HG02610 (cell line): ENCODE measurements at regions not wholly inside any gene's neighbourhood (a gene's known extent, or its start where the extent isn't known, plus 50 kb on each side); places are given as distances from the start of the nearest gene placed in this dataset.

Experiments used
- ATAC-seq: cut with Tn5 transposase; IDR thresholded peaks from one replicate; pipeline ENCODE4 v1.9.1; 2021; ENCODE audit warnings: mild to moderate bottlenecking, moderate library complexity; ENCODE audit not compliant: unreplicated experiment

GRCh38 chr7:82567841-82568240, 124.3 kb upstream of the CACNA2D1 start:
- no peak for ATAC-seq

- ATAC-seq: no peak
These were observed 123.8 kb upstream of the CACNA2D1 start for GRCh38 chr7:82567356-82567755.

- no peak for ATAC-seq
These were observed 123.2 kb upstream of the CACNA2D1 start for GRCh38 chr7:82566752-82567151.

- ATAC-seq: no peak
These were observed 119.3 kb upstream of the CACNA2D1 start for GRCh38 chr7:82562716-82563404.

- peak; percentile 88 for ATAC-seq
These were observed 115.7 kb upstream of the CACNA2D1 start for GRCh38 chr7:82559193-82559805.

GRCh38 chr7:82549616-82550285, 106.2 kb upstream of the CACNA2D1 start:
- ATAC-seq: no peak

- ATAC-seq: no peak
These were observed 104.6 kb upstream of the CACNA2D1 start for GRCh38 chr7:82548141-82548688.

- ATAC-seq: no peak
These were observed 99.1 kb upstream of the CACNA2D1 start for GRCh38 chr7:82542665-82543064.

- no peak for ATAC-seq
These were observed 96.4 kb upstream of the CACNA2D1 start for GRCh38 chr7:82539969-82540368.

- ATAC-seq: no peak
These were observed 91.1 kb upstream of the CACNA2D1 start for GRCh38 chr7:82534684-82535083.

- no peak for ATAC-seq
These were observed 86.8 kb upstream of the CACNA2D1 start for GRCh38 chr7:82530361-82530760.

GRCh38 chr7:82528577-82529310, 85.2 kb upstream of the CACNA2D1 start:
- peak; percentile 41 for ATAC-seq

- ATAC-seq: no peak
These were observed 84.3 kb upstream of the CACNA2D1 start for GRCh38 chr7:82527851-82528250.

GRCh38 chr7:82521906-82522445, 78.4 kb upstream of the CACNA2D1 start:
- no peak for ATAC-seq

- ATAC-seq: no peak
These were observed 73.5 kb upstream of the CACNA2D1 start for GRCh38 chr7:82517050-82517449.

GRCh38 chr7:82511542-82511941, 68.0 kb upstream of the CACNA2D1 start:
- ATAC-seq: no peak

- no peak for ATAC-seq
These were observed 64.5 kb upstream of the CACNA2D1 start for GRCh38 chr7:82507976-82508677.

GRCh38 chr7:82507365-82507975, 63.9 kb upstream of the CACNA2D1 start:
- no peak for ATAC-seq

- ATAC-seq: no peak
These were observed 63.1 kb upstream of the CACNA2D1 start for GRCh38 chr7:82506702-82507101.

- no peak for ATAC-seq
These were observed 62.6 kb upstream of the CACNA2D1 start for GRCh38 chr7:82506208-82506607.
